Left ventricle myocardium superior (tissue), 1 donor: ENCODE measurements at regions not wholly inside any gene's neighbourhood (a gene's known extent, or its start where the extent isn't known, plus 50 kb on each side); places are given as distances from the start of the nearest gene placed in this dataset.
"Not testable (repeated sequence)": the region's sequence is repeated elsewhere in the genome, so short reads cannot be mapped to it uniquely, and the experiment has no call there.

Experiments
- ATAC-seq: fragments of 200-7000 bp; cut with Tn5 transposase; one replicate; pipeline ENCODE4 v1.9.1; 2020; ENCODE audit warnings: mild to moderate bottlenecking, moderate library complexity
- DNase-seq: peaks from one replicate; pipeline ENCODE4 v3.0.0-alpha.2; 2020
- intact Hi-C: fragments of 100-400 bp; cut with micrococcal nuclease; formaldehyde crosslinking; loops from one replicate; pipeline ENCODE4 v1.11.0; 2022
- donor health status: DM: no; HTN: yes; CAD: no; lungs with severe emphysema.

DNA sequence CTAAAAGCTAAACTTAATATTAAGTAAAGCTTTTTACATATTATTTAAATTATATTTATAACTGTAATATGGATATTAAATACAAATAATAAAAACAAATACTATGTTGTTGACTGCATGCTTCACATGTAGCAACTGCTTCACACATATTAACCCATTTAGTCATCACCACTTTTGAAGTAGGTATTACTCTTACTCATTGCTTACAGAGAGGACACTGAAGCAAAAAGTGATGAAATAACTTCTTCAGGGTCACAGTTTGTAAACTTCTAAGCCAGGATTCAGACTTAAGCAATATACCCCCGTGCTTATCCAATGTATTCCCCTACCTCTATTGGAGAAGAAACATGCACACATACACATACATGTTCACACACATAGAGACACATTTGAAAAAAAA lies 166.6 kb downstream of the DKK2 start:
- ATAC-seq (no peak), DNase-seq (no peak)
- intact Hi-C loops, result no loop called here

GRCh38 chr4:106868381-106869035 lies 167.6 kb downstream of the DKK2 start:
- intact Hi-C loops, result no loop called here
- ATAC-seq, result no peak

GRCh38 chr4:106864231-106864630 lies 171.9 kb downstream of the DKK2 start:
- intact Hi-C loops, result no loop called here
- DNase-seq (no peak), ATAC-seq (no peak)

More at GRCh38 chr4:106868381-106869035, 167.6 kb downstream of the DKK2 start:
- no peak for DNase-seq

- intact Hi-C loops, result no loop called here
- ATAC-seq, result no peak
- DNase-seq, result no peak
Observed at GRCh38 chr4:106854569-106855351, 181.4 kb downstream of the DKK2 start.

GRCh38 chr4:106852426-106852825 lies 183.7 kb downstream of the DKK2 start:
- ATAC-seq, result no peak
- DNase-seq, result no peak
- intact Hi-C loops, result no loop called here

- ATAC-seq (no peak), DNase-seq (no peak)
- intact Hi-C loops, result no loop called here
Observed at GRCh38 chr4:106851726-106852125, 184.4 kb downstream of the DKK2 start.

DNA sequence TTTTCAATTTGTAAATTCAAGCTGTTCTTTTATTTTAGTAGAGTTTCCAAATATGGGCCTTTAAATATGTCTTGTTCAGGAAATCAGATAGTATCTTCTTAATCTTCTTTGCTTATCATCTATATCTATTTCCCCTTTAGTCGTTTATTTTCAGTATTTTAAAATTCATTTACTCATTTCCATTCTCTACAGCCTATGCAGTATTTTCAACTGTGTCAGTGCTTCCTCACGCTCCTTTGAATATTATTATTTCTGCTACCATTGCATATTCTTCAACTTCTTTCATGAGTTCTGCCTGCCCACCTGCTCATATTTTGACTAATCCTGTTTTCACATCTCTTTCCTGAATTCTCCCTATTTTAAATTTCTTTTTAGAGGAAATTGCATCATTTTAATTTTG lies 185.4 kb downstream of the DKK2 start:
- no peak for DNase-seq

GRCh38 chr4:106835919-106836318 lies 200.2 kb downstream of the DKK2 start:
- intact Hi-C loops, result no loop called here
- DNase-seq (no peak), ATAC-seq (no peak)

More for the DNA sequence above, 185.4 kb downstream of the DKK2 start:
- no peak for ATAC-seq
- intact Hi-C loops, result no loop called here

DNA sequence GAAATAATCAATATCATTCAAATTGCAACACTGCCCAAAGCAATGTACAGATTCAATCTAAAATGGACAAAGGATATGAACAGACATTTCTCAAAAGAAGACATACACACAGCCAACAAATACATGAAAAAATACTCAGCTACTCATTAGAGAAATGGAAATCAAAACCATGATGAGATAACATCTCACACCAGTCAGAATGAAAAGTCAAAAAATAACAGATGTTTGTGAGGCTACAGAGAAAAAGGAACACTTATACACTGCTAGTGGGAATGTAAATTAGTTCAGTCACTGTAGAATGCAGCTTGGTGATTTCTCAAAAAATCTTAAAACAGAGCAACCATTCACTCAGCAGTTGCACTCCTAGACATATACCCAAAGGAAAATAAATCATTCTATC lies 205.2 kb downstream of the DKK2 start:
- intact Hi-C loops, result no loop called here
- ATAC-seq (no peak), DNase-seq (no peak)

DNA sequence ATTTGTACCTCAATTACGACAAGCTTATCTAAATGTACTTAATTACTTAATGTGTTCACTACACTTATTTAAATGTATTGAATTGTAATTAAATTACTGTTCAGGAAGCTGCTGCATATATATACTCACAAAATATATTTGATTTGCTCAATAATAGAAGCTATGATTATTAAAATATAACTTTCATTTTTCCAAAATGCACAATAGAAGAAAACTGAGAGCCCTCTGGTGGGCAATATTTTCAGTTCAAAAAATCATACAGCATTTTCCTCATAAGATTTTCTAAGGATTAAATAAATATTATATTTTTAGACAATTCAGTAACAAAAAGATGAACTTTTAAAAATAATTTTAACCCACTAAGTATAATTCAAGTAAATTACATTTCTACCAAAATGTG lies 217.3 kb downstream of the DKK2 start:
- ATAC-seq (no peak), DNase-seq (no peak)
- intact Hi-C loops, result no loop called here

DNA sequence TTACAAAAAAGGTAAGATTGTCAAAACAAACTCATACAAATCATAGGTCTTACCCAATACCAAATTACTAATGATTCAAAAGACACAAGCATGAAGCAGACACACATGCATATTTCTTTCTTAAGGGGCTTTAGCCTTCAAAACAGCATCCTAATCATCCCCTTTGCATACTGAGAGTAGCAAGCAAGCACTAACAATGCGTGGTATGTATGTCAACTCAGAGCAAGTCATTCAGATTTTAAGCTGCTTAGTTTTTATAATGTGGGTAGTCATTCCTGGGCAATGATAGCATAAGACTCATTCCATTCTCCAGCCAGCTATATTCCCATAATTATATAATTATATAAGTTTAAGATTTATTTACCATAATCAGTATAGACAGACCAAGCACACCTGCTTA lies 219.6 kb downstream of the DKK2 start:
- ATAC-seq (no peak), DNase-seq (no peak)
- intact Hi-C loops, result no loop called here

DNA sequence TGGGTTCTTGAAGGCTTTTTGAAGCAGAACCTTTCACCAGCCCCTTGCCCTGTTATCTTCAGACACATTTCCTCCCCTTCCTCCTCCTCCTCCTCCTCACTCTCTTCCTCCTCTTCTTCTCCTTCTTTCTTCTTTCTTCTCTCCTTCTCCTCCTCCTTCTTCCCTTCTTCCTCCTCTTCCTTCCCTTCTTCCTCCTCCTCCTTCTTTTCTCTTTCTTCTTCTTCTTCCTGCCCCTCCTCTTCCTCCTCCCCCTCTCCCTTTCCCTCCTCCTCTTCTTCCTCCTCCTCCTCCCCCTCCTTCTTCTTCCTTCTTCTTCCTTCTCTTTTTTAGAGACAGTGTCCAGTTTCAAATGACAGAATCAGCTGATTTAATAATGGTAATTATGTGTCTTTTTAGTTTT lies 226.0 kb downstream of the DKK2 start:
- ATAC-seq (no peak), DNase-seq (no peak)
- intact Hi-C loops, result no loop called here

- ATAC-seq (no peak), DNase-seq (no peak)
- intact Hi-C loops, result no loop called here
Observed at GRCh38 chr4:106809076-106809475, 227.0 kb downstream of the DKK2 start.

DNA sequence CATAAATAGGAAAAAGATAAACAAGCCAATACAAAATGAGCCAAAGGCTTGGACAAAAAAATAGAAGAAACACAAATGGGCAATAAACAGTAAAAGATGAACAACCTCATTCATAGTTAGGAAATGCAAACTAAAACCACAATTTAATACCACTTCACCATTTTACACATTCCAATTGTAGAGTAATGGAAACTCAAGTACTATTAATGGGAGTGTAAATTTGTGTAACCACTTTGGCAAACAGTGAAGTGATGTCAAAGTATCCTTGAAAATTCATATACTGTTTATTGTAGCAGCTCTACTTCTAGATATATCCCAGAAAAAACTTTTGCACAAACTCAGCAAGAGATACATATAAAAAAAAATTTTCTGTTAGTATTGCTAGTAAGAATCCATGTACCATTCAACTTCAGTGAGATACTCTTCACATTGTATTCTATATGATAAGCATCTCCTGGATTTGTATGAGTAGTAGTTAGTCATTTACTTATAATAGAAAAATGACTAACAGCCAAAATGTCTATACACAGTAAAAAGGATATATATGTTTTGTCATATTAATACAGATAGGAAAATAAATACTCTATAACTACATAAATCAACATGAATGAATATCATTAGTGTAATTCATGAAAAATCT lies 229.8 kb downstream of the DKK2 start:
- ATAC-seq (no peak), DNase-seq (no peak)
- intact Hi-C loops, result no loop called here

GRCh38 chr4:106803083-106803482 lies 233.0 kb downstream of the DKK2 start:
- DNase-seq (no peak), ATAC-seq (no peak)
- intact Hi-C loops, result no loop called here

DNA sequence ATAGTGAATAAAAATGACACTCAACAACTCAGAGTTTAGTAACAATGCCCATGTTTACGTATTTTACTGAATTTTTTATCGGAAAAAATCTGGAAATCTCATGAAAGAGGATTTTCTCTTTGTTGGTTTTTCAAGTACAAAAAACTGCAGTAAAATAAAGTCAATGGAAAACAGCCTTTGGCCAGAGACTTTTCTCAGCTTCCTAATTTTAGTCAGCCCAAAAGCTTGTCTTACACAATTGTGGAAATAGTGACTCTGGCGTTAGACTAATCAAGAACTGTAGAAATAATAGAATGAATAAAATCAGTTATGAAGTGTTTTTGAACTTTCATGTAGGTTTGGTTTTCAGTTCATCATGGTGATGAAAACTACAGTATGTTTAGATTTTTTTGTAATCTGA lies 234.7 kb downstream of the DKK2 start:
- ATAC-seq (no peak), DNase-seq (no peak)
- intact Hi-C loops, result no loop called here

DNA sequence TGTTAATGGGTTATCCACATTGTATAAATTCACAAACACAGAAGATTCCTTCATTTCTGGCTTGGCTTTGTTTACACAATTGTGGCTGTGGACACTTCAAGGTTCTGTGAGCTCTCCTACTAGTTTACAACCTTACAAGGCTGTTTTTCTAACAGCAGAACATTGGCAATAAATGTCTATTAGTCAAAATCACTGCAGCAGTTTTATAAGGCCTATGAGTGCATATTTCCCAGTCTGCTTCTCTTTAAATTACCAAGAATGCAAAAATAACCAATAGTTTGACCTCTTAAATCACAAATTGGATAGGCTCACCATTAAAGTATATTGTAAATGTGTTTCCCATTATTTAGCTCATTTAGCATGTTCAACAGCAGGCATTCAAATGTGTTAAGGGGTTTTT lies 239.2 kb downstream of the DKK2 start:
- intact Hi-C loops, result no loop called here
- ATAC-seq (no peak), DNase-seq (no peak)

- ATAC-seq, result no peak
- intact Hi-C loops, result no loop called here
- DNase-seq, result no peak
Observed at GRCh38 chr4:106795326-106795725, 240.8 kb downstream of the DKK2 start.

DNA sequence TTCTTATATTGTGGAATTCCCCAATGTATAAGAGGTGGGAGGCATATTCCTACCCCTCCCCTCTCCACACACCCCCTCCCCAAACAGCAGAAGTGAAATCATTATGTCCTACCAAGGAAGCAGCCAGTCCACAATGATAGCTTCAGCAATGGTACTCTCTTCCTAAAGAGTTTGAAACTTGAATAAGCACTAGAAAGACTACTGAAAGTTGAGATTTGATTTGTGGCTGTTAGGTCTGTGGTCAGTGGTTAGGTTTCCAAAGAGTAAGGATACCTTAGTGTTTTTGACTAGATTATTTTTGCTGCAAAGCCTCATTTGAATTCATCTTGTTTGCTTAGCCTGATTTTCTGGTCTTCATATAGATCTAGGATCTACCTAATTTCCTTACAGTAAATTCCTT lies 242.2 kb downstream of the DKK2 start:
- intact Hi-C loops, result no loop called here
- ATAC-seq (no peak), DNase-seq (no peak)

DNA sequence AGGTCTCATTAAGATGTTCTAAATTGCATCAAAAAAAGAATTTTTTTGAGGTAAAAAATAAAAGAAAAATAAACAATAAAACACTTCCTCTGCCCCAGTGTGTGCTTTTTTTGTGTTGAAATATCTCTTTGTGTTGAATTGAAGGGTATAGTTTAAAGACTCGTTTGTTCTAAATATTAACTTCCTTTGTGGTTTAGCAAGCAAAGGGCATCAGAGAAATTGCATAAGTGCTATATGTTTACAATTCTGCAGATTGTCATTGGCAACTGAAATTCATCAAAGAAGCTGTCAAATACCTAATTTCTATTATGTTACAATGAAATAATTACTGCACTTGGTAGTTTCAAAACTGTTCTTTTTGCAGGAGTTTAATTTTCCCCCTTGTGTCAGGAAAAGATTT lies 260.5 kb downstream of the DKK2 start:
- ATAC-seq, result no peak
- DNase-seq, result no peak
- intact Hi-C loops, result no loop called here

DNA sequence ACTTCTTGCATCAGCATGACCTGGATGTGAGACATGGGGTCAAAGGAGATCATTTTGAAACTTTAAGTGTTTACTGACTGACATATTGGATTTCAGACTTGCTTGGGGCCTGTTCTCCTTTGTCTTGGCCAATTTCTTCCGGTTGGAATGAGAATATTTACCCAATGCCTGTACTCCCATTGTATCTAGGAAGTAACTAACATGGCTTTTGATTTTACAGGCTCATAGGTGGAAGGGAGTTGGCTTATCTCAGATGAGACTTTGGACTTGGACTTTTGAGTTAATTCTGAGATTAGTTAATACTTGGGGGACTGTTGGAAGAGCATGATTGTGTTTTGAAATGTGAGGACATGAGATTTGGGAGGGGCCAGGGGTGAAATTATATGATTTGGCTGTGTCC lies 262.1 kb downstream of the DKK2 start:
- ATAC-seq, result not testable (repeated sequence)

More for the DNA sequence above, 262.1 kb downstream of the DKK2 start:
- DNase-seq, intact Hi-C loops: not testable (repeated sequence)
